ENCODE measurements at regions not wholly inside any gene's neighbourhood (a gene's known extent, or its start where the extent isn't known, plus 50 kb on each side); places are given as distances from the start of the nearest gene placed in this dataset.

GRCh38 chr15:34653992-34654391 lies 70.5 kb upstream of the GOLGA8B start (continued):
- 0 out of 2 replicates have a peak, but pooled peaks have one; percentile 40 for TF ChIP-seq ZNF311 (CRISPR knock-in tag; IDR thresholded peaks at IDR 0.05)
- TF ChIP-seq SIRT6 (IDR thresholded peaks at IDR 0.05; ENCODE audit: low read depth, low read length) = no peak
- TF ChIP-seq TARDBP (IDR thresholded peaks at IDR 0.05) = no peak
- TF ChIP-seq STAT5A (IDR thresholded peaks at IDR 0.05; ENCODE audit: borderline replicate concordance, low read length) = no peak
- no peak for TF ChIP-seq CHD4 (IDR thresholded peaks at IDR 0.05; ENCODE audit: insufficient read depth, insufficient replicate concordance, low read depth, low read length, poor library complexity, severe bottlenecking)
- no peak for TF ChIP-seq ZNF133 (CRISPR knock-in tag; IDR thresholded peaks at IDR 0.05)
- no peak for TF ChIP-seq ZBTB33 (CRISPR knock-in tag; IDR thresholded peaks at IDR 0.05)
- no peak for TF ChIP-seq ZBTB49 (CRISPR knock-in tag; IDR thresholded peaks at IDR 0.05; ENCODE audit: borderline replicate concordance)
- no peak for TF ChIP-seq ZNF12 (CRISPR knock-in tag; IDR thresholded peaks at IDR 0.05)
- no peak for TF ChIP-seq POU5F1 (IDR thresholded peaks at IDR 0.05; ENCODE audit: borderline replicate concordance, low read depth, low read length, partially characterized antibody)
- no peak for TF ChIP-seq ZNF444 (CRISPR knock-in tag; IDR thresholded peaks at IDR 0.05)
- no peak for TF ChIP-seq SMAD2 (IDR thresholded peaks at IDR 0.05; ENCODE audit: low read depth, low read length)
- 0 out of 2 replicates have a peak, but pooled peaks have one; percentile 15 for TF ChIP-seq KLF6 (CRISPR knock-in tag; IDR thresholded peaks at IDR 0.05; ENCODE audit: borderline replicate concordance)
- TF ChIP-seq C11orf30 (IDR thresholded peaks at IDR 0.05; ENCODE audit: low read depth) = peak; percentile 32; the same call in 1 of the 2 replicates
- no peak for TF ChIP-seq ZNF778 (CRISPR knock-in tag; IDR thresholded peaks at IDR 0.05)
- TF ChIP-seq HEY1 (CRISPR knock-in tag; IDR thresholded peaks at IDR 0.05; ENCODE audit: borderline replicate concordance) = no peak
- no peak for TF ChIP-seq GABPB1 (CRISPR knock-in tag; IDR thresholded peaks at IDR 0.05)
- TF ChIP-seq ZC3H4 (CRISPR knock-in tag; IDR thresholded peaks at IDR 0.05; ENCODE audit: borderline replicate concordance) = no peak
- TF ChIP-seq HCFC1 (IDR thresholded peaks at IDR 0.05; ENCODE audit: low read depth, low read length) = no peak
- no peak for TF ChIP-seq KLF16 (IDR thresholded peaks at IDR 0.05)
- TF ChIP-seq FUS (optimal IDR thresholded peaks at IDR 0.05; ENCODE audit: low read depth, low read length) = no peak
- TF ChIP-seq SAFB2 (IDR thresholded peaks at IDR 0.05; ENCODE audit: borderline replicate concordance, low read depth, low read length, severe bottlenecking) = no peak
- TF ChIP-seq, protein P1, sequence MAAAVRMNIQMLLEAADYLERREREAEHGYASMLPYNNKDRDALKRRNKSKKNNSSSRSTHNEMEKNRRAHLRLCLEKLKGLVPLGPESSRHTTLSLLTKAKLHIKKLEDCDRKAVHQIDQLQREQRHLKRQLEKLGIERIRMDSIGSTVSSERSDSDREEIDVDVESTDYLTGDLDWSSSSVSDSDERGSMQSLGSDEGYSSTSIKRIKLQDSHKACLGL (CRISPR knock-in tag; IDR thresholded peaks at IDR 0.05; ENCODE audit: borderline replicate concordance, poor library complexity, severe bottlenecking) = no peak
- TF ChIP-seq ZNF785 (CRISPR knock-in tag; IDR thresholded peaks at IDR 0.05) = no peak
- no peak; the same call in 1 of the 2 replicates for TF ChIP-seq CXXC5 (CRISPR knock-in tag; IDR thresholded peaks at IDR 0.05)
- no peak for TF ChIP-seq CBX5 (IDR thresholded peaks at IDR 0.05; ENCODE audit: borderline replicate concordance, low read depth)
- TF ChIP-seq NFATC3 (IDR thresholded peaks at IDR 0.05) = no peak
